Body of pancreas (tissue), 4 donors: ENCODE measurements at regions not wholly inside any gene's neighbourhood (a gene's known extent, or its start where the extent isn't known, plus 50 kb on each side); places are given as distances from the start of the nearest gene placed in this dataset.

Source experiments
- CTCF ChIP-seq, 7 experiments: fragments of 450-650 bp in 4 of 7; fragments of 200-600 bp in 3 of 7; sonication (generic) in 3 of 7; IDR thresholded peaks; one replicate each; pipeline ENCODE4 v1.5.1; 2016 to 2019; ENCODE audit warnings: antibody characterized with exemption in 7 of 7
- POLR2A ChIP-seq, 3 donors: fragments of 450-650 bp; IDR thresholded peaks; one replicate each; pipeline ENCODE4 v1.6.1; 2016; ENCODE audit warnings: antibody characterized with exemption in 3 of 3, mild to moderate bottlenecking in 2 of 3

- TF ChIP-seq CTCF (IDR thresholded peaks at IDR 0.05) (no peak), POLR2A (IDR thresholded peaks at IDR 0.05) (no peak)
These were observed 171.4 kb downstream of the MSL3 start for GRCh38 chrX:11929476-11929875.
